Astrocyte of the spinal cord (primary cell): ENCODE measurements at regions not wholly inside any gene's neighbourhood (a gene's known extent, or its start where the extent isn't known, plus 50 kb on each side); places are given as distances from the start of the nearest gene placed in this dataset.
"Not testable (repeated sequence)": the region's sequence is repeated elsewhere in the genome, so short reads cannot be mapped to it uniquely, and the experiment has no call there.

ENCODE experiments used
- DNase-seq: peaks from one replicate; pipeline ENCODE4 v3.0.0; 2011; ENCODE audit warnings: low read depth, low spot score
- H3K4me3 ChIP-seq: 2 replicates; pipeline ENCODE4 v1.5.1; 2011; ENCODE audit warnings: low read depth, mild to moderate bottlenecking, low read length, moderate library complexity
- in situ Hi-C: cut with HindIII; loops from 2 replicates; pipeline ENCODE4 v1.10.0; 2017; ENCODE audit warnings: low sequenced_read_pairs
- TF ChIP-seq, protein P1 (sequence below): IDR thresholded peaks from 2 replicates; pipeline ENCODE4 v1.5.1; 2012; ENCODE audit warnings: low read depth, mild to moderate bottlenecking, low read length, inconsistent platforms

DNA sequence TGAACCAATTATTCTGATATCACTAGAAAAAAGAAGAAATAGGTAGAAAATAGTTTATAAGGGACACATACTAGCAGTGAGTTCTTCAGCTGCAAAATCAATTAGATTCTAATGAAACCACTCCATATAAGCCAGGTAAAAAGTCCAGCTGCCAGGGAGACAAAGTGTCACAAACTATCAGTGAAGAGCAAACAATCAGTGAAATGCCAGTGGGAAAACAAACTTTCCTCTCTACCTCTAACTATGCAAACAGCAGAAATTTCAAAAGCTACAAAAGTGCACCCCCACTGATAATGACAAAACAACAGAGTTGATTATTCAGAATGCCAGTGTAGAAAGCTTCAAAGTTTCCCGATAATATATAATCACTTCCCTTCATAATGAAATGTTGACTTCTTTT lies 637.2 kb upstream of the ITGA1 start:
- in situ Hi-C loops = no loop called here
- TF ChIP-seq, protein P1, sequence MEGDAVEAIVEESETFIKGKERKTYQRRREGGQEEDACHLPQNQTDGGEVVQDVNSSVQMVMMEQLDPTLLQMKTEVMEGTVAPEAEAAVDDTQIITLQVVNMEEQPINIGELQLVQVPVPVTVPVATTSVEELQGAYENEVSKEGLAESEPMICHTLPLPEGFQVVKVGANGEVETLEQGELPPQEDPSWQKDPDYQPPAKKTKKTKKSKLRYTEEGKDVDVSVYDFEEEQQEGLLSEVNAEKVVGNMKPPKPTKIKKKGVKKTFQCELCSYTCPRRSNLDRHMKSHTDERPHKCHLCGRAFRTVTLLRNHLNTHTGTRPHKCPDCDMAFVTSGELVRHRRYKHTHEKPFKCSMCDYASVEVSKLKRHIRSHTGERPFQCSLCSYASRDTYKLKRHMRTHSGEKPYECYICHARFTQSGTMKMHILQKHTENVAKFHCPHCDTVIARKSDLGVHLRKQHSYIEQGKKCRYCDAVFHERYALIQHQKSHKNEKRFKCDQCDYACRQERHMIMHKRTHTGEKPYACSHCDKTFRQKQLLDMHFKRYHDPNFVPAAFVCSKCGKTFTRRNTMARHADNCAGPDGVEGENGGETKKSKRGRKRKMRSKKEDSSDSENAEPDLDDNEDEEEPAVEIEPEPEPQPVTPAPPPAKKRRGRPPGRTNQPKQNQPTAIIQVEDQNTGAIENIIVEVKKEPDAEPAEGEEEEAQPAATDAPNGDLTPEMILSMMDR = no peak
- H3K4me3 ChIP-seq = no peak overlapping the region
- DNase-seq = no peak

DNA sequence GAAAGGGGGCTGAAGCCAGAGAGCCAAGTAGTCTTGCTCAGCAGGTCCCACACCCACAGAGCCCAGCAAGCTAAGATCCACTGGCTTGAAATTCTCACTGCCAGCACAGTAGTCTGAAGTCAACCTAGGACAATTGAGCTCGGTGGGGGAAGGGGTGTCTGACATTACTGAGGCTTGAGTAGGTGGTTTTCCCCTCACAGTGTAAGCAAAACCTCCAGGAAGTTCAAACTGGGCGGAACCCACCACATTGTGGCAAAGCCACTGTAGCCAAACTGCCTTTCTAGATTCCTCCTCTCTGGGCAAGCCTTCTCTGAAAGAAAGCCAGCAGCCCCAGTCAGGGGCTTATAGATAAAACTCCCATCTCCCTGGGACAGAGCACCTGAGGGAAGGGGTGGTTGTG lies 630.9 kb upstream of the ITGA1 start:
- H3K4me3 ChIP-seq, in situ Hi-C loops, DNase-seq: not testable (repeated sequence)

DNA sequence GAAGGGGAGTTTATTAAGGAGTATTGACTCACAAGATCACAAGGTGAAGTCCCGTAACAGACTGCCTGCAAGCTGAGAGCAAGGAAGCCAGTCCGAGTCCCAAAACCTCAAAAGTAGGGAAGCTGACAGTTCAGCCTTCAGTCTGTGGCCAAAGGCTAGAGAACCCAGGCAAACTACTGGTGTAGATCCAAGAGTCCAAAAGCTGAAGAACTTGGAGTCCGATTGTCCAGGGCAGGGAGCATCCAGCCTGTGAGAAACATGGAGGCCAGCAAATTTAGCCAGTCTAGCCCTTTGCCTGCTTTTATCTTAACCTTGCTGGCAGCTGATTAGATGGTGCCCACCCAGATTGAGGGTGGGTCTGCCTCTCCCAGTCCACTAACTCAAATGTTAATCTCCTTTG lies 621.9 kb upstream of the ITGA1 start:
- in situ Hi-C loops, DNase-seq: not testable (repeated sequence)

DNA sequence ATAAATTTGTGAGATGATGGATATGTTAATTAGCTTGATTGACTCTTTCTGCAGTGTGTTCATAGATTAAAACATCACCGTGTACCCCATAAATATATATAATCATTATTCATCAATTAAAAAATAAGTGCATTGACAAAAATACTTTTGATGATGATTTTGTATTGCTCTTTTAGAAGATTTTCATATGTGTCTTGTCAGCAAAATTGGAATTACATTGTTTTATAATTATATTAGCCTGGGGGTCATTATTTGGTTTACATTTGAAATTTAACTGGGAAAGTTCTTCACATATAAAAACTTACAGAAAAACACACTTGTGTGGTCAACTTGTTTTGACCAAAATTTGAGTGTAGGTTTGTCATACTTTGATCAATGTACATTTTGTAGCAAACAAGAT lies 614.6 kb upstream of the ITGA1 start:
- H3K4me3 ChIP-seq = no peak overlapping the region
- TF ChIP-seq, protein P1 = no peak
- no peak for DNase-seq
- in situ Hi-C loops = no loop called here

More for the DNA sequence above, 621.9 kb upstream of the ITGA1 start:
- not testable (repeated sequence) for H3K4me3 ChIP-seq

DNA sequence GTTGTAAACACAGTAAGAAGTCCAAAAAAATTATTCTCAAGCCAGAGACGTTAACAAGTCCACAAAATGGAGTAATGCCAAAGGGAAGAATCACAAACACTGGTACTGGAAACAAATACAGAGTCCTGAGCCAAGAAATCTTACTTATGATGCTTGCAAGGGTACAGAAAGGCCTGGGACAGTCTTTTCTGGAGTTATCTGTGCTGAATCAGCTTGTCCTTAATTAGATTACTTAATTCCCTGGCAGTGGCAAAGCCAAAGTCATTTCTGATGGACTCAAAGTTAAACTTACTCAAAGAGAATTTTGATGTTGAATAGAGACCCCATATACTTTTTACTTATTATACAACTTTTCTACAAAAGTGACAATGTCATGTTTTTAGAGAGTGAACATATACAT lies 610.5 kb upstream of the ITGA1 start:
- in situ Hi-C loops = no loop called here
- DNase-seq = no peak
- TF ChIP-seq, protein P1 = no peak
- H3K4me3 ChIP-seq = no peak overlapping the region

DNA sequence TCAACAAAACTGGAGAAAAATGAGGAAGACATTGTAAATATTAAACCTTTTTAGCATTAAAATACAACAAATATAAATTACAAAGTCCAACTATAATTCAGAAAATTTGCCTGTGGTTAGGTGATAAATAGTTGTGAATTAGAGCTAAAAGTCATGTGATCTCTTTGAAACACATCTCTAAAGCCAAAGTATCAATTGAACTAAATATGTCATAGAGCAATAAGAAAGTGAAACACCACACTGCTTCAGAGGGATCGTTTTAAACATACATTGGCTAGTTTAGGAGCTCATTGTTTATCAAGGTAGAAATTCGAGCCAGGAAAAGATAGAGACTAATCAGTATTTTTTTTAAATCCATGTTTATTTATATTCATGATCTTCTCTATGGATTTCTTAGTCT lies 606.3 kb upstream of the ITGA1 start:
- H3K4me3 ChIP-seq = no peak overlapping the region
- no peak for DNase-seq
- TF ChIP-seq, protein P1 = no peak
- in situ Hi-C loops = no loop called here

DNA sequence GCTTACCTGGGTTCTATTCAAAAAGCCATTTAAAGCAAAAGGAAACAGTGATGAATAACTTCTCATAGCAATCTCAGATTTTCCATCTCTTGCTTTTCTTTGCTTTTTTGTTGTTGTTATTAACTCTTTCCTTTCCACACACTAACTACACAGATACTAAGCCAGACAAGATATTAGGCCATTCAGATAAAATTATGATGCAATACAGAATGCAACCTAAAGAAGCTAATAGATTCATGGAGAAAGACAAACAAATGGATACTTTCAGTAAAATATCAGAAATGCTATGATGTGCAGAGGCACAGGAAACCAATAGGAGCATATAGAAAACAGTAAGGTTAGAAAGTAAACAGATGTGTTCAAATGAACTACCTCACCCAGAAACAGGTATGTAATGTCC lies 597.0 kb upstream of the ITGA1 start:
- in situ Hi-C loops = no loop called here
- no peak overlapping the region for H3K4me3 ChIP-seq
- DNase-seq = no peak
- TF ChIP-seq, protein P1 = no peak

DNA sequence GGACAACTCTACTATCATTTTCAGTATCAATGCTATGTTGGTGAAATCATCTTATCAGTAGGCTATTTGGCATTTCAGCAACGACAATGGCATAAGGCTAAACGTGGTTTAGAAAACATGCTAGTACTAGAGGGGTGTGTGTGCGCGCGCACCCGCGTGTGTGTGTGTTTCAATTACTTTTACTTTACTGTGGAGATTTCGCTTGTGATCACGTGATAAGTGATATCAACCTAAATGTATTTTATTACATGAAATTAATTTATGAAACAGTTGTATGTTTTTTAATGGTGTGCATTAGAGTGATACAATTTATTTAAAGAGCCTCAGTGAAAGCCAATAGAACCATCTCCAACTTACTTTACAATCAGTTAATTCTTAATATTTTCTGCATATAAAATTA lies 587.9 kb upstream of the ITGA1 start:
- in situ Hi-C loops = no loop called here
- TF ChIP-seq, protein P1 = no peak
- DNase-seq = no peak
- H3K4me3 ChIP-seq = no peak overlapping the region
